NCI-H82 treated with DMSO at 0.1 percent for 48 hours (cell line): ENCODE measurements at regions not wholly inside any gene's neighbourhood (a gene's known extent, or its start where the extent isn't known, plus 50 kb on each side); places are given as distances from the start of the nearest gene placed in this dataset.

Experiments
- DNase-seq: peaks from one replicate; lab custom pipeline; 2025; ENCODE audit not compliant: unreplicated experiment; lab: John Stamatoyannopoulos, UW

- DNase-seq, result no peak
Observed at GRCh38 chr3:168267179-168267578, 171.5 kb upstream of the GOLIM4 start.

- DNase-seq, result no peak
Observed at GRCh38 chr3:168266335-168266734, 170.6 kb upstream of the GOLIM4 start.

GRCh38 chr3:168262887-168263286 is 167.2 kb upstream of the GOLIM4 start:
- DNase-seq, result no peak

- DNase-seq, result no peak
Observed at GRCh38 chr3:168260859-168261258, 165.1 kb upstream of the GOLIM4 start.

- DNase-seq, result no peak
Observed at GRCh38 chr3:168251371-168251770, 155.6 kb upstream of the GOLIM4 start.

- DNase-seq, result no peak
Observed at GRCh38 chr3:168250415-168250861, 154.7 kb upstream of the GOLIM4 start.

- peak; percentile 88 for DNase-seq
Observed at GRCh38 chr3:168249550-168250414, 154.1 kb upstream of the GOLIM4 start.

- peak; percentile 88 for DNase-seq
Observed at GRCh38 chr3:168249205-168249549, 153.5 kb upstream of the GOLIM4 start.

- DNase-seq, result peak; percentile 62
Observed at GRCh38 chr3:168248383-168249204, 152.9 kb upstream of the GOLIM4 start.

GRCh38 chr3:168241156-168241555 is 145.4 kb upstream of the GOLIM4 start:
- DNase-seq, result no peak

- DNase-seq, result no peak
Observed at GRCh38 chr3:168239287-168239686, 143.6 kb upstream of the GOLIM4 start.

GRCh38 chr3:168233001-168233400 is 137.3 kb upstream of the GOLIM4 start:
- no peak for DNase-seq

- DNase-seq, result no peak
Observed at GRCh38 chr3:168223085-168223484, 127.4 kb upstream of the GOLIM4 start.

- no peak for DNase-seq
Observed at GRCh38 chr3:168220556-168220955, 124.8 kb upstream of the GOLIM4 start.

GRCh38 chr3:168219530-168219929 is 123.8 kb upstream of the GOLIM4 start:
- no peak for DNase-seq

GRCh38 chr3:168218600-168218999 is 122.9 kb upstream of the GOLIM4 start:
- no peak for DNase-seq

- peak; percentile 52 for DNase-seq
Observed at GRCh38 chr3:168216851-168217250, 121.1 kb upstream of the GOLIM4 start.

GRCh38 chr3:168213920-168214319 is 118.2 kb upstream of the GOLIM4 start:
- no peak for DNase-seq

- no peak for DNase-seq
Observed at GRCh38 chr3:168212664-168213285, 117.1 kb upstream of the GOLIM4 start.

- DNase-seq, result no peak
Observed at GRCh38 chr3:168205451-168205850, 109.7 kb upstream of the GOLIM4 start.

- no peak for DNase-seq
Observed at GRCh38 chr3:168197162-168197561, 101.4 kb upstream of the GOLIM4 start.

GRCh38 chr3:168191856-168192255 is 96.1 kb upstream of the GOLIM4 start:
- no peak for DNase-seq
